ENCODE measurements at regions not wholly inside any gene's neighbourhood (a gene's known extent, or its start where the extent isn't known, plus 50 kb on each side); places are given as distances from the start of the nearest gene placed in this dataset.

DNA sequence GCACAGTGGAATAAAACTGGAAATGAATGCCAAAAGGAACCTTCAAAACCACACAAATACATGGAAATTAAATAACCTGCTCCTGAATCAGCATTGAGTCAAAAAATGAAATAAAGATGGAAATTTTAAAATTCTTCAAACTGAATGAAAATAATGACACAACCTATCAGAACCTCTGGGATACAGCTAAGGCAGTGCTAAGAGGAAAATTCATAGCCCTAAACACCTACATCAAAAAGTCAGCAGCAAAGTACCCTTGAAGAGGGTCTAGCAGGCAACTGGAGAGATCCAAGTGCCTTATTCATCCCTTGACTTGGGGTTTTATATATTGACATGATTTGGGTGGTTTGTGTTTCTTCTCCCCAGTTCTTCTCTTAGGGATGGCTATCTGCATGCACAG lies 294.1 kb downstream of the PMP22 start:
- Histone ChIP-seq H2AFZ (no peak overlapping the region), H3K79me2 (no peaks in the 10 kb centered on the region), H3K9me3 (ENCODE audit: low read depth) (no peaks in the 10 kb centered on the region), H3K9me2 (replicated peaks; ENCODE audit: insufficient read depth) (no peaks in the 10 kb centered on the region), H3K4me2 (no peak overlapping the region), H3K4me3 (no peak overlapping the region), H3K27me3 (no peaks in the 10 kb centered on the region), H4K20me1 (ENCODE audit: insufficient read depth, poor library complexity, severe bottlenecking) (no peaks in the 10 kb centered on the region), H3K4me1 (ENCODE audit: insufficient read depth) (no peaks in the 10 kb centered on the region), H3K27ac (no peak overlapping the region), H3K36me3 (replicated peaks; ENCODE audit: insufficient read depth, low read depth) (no peaks in the 10 kb centered on the region)
- DNase-seq (ENCODE audit: low spot score) = no peak
- TF ChIP-seq EZH2 (IDR thresholded peaks at IDR 0.05; ENCODE audit: borderline replicate concordance) = no peak
- no peak for TF ChIP-seq EZH2phosphoT487 (IDR thresholded peaks at IDR 0.05; ENCODE audit: low read depth, severe bottlenecking, unreplicated experiment)
- TF ChIP-seq, protein P1, sequence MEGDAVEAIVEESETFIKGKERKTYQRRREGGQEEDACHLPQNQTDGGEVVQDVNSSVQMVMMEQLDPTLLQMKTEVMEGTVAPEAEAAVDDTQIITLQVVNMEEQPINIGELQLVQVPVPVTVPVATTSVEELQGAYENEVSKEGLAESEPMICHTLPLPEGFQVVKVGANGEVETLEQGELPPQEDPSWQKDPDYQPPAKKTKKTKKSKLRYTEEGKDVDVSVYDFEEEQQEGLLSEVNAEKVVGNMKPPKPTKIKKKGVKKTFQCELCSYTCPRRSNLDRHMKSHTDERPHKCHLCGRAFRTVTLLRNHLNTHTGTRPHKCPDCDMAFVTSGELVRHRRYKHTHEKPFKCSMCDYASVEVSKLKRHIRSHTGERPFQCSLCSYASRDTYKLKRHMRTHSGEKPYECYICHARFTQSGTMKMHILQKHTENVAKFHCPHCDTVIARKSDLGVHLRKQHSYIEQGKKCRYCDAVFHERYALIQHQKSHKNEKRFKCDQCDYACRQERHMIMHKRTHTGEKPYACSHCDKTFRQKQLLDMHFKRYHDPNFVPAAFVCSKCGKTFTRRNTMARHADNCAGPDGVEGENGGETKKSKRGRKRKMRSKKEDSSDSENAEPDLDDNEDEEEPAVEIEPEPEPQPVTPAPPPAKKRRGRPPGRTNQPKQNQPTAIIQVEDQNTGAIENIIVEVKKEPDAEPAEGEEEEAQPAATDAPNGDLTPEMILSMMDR (IDR thresholded peaks at IDR 0.05; ENCODE audit: poor library complexity) = no peak

DNA sequence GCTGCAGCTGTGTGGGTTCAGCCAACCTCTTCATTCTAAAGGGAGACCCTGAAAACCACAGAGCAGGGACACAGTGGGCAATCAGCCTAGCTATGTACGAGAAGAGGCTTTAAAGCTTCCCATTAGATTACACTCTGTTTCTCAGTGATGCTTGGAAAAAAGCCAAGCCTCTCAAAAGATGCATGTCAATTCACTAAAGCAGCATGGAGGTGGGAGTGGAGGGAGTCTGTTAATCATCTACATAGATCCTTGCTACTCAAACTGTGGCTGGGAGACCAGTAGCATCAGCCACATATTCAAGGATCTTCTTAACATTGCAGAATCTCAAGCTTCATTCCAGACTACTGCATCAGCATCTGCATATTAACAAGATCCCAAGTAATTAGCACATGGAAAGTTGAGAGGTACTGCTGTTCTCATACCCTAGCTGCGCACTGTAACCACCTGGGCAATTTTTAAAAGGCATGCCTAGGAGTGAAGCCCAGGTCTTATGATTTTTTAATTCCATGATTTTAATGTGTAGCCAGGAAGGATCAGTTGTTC lies 305.9 kb downstream of the PMP22 start:
- peak; percentile 11 for DNase-seq (ENCODE audit: low spot score)
- TF ChIP-seq EZH2 (IDR thresholded peaks at IDR 0.05; ENCODE audit: borderline replicate concordance) = no peak
- TF ChIP-seq, protein P1 (IDR thresholded peaks at IDR 0.05; ENCODE audit: poor library complexity) = no peak
- TF ChIP-seq EZH2phosphoT487 (IDR thresholded peaks at IDR 0.05; ENCODE audit: low read depth, severe bottlenecking, unreplicated experiment) = no peak

DNA sequence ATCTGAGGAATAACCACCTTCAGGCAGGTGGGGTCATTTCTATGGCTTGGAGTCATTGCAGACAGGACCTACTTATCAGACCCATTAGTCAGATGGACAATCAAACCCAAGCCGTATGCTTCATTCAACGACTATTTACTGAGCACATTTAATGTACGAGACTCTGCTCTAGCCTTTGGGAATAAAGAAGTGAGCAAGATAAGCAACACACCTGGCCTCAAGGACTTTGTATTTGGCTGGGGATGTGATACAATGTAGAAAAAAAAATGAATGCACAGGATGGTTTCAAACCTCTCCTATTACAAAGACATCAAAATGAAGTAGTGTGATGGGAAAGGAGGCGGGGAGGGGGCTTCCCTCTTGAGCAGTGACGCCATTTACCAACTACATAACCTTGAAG lies 311.7 kb downstream of the PMP22 start:
- DNase-seq (ENCODE audit: low spot score) = no peak
- no peak overlapping the region for H3K27ac ChIP-seq
- H3K4me1 ChIP-seq (ENCODE audit: insufficient read depth) = no peaks in the 10 kb centered on the region
- WGBS (ENCODE audit: low lambda C conversion rate, missing lambda C conversion rate) = 84% methylated on average over 5 of the region's 5 CpGs
- H4K20me1 ChIP-seq (ENCODE audit: insufficient read depth, poor library complexity, severe bottlenecking) = no peaks in the 10 kb centered on the region
- H3K4me2 ChIP-seq = no peak overlapping the region
- no peaks in the 10 kb centered on the region for H3K79me2 ChIP-seq
- no peaks in the 10 kb centered on the region for H3K36me3 ChIP-seq (replicated peaks; ENCODE audit: insufficient read depth, low read depth)
- H2AFZ ChIP-seq = no peak overlapping the region
- no peak for TF ChIP-seq EZH2phosphoT487 (IDR thresholded peaks at IDR 0.05; ENCODE audit: low read depth, severe bottlenecking, unreplicated experiment)
- no peak for TF ChIP-seq EZH2 (IDR thresholded peaks at IDR 0.05; ENCODE audit: borderline replicate concordance)
- TF ChIP-seq, protein P1 (IDR thresholded peaks at IDR 0.05; ENCODE audit: poor library complexity) = no peak
- no peaks in the 10 kb centered on the region for H3K27me3 ChIP-seq
- H3K4me3 ChIP-seq = no peak overlapping the region
- H3K9me2 ChIP-seq (replicated peaks; ENCODE audit: insufficient read depth) = no peaks in the 10 kb centered on the region
- H3K9me3 ChIP-seq (ENCODE audit: low read depth) = no peaks in the 10 kb centered on the region

More for the DNA sequence above, 305.9 kb downstream of the PMP22 start:
- Histone ChIP-seq H3K4me1 (ENCODE audit: insufficient read depth) (no peaks in the 10 kb centered on the region), H3K4me2 (no peak overlapping the region), H3K36me3 (replicated peaks; ENCODE audit: insufficient read depth, low read depth) (no peaks in the 10 kb centered on the region), H3K79me2 (no peaks in the 10 kb centered on the region), H3K9me3 (ENCODE audit: low read depth) (no peaks in the 10 kb centered on the region), H3K9me2 (replicated peaks; ENCODE audit: insufficient read depth) (no peaks in the 10 kb centered on the region), H2AFZ (no peak overlapping the region), H3K4me3 (no peak overlapping the region), H4K20me1 (ENCODE audit: insufficient read depth, poor library complexity, severe bottlenecking) (no peaks in the 10 kb centered on the region), H3K27ac (no peak overlapping the region), H3K27me3 (no peaks in the 10 kb centered on the region)
- WGBS (ENCODE audit: low lambda C conversion rate, missing lambda C conversion rate) = 66% methylated on average over 2 of the region's 2 CpGs

DNA sequence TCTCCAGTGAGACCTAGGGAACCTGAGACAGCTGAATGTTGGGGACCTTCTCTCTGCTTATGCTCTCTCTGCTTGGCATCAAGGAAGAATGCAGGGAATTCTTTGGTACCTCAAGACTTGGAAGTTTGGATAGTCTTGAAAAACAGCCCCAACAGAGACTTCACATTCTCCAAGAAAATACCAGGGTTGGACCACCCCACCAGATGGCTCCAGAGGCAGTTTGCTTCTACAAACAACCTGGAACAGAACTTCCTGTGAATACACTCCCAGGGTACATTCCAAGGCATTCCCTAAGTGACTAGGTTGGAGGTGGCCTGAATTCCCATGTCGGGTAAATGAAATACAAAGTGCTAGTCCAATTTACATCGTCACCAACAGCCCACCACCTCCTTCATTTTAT lies 314.4 kb downstream of the PMP22 start:
- Histone ChIP-seq H3K4me3 (no peak overlapping the region), H2AFZ (no peak overlapping the region), H4K20me1 (ENCODE audit: insufficient read depth, poor library complexity, severe bottlenecking) (no peaks in the 10 kb centered on the region), H3K79me2 (no peaks in the 10 kb centered on the region), H3K4me2 (no peak overlapping the region), H3K27ac (no peak overlapping the region), H3K9me3 (ENCODE audit: low read depth) (no peaks in the 10 kb centered on the region), H3K36me3 (replicated peaks; ENCODE audit: insufficient read depth, low read depth) (no peaks in the 10 kb centered on the region), H3K27me3 (no peaks in the 10 kb centered on the region), H3K9me2 (replicated peaks; ENCODE audit: insufficient read depth) (no peaks in the 10 kb centered on the region), H3K4me1 (ENCODE audit: insufficient read depth) (no peaks in the 10 kb centered on the region)
- DNase-seq (ENCODE audit: low spot score) = no peak
- 95% methylated on average over 2 of the region's 2 CpGs for WGBS (ENCODE audit: low lambda C conversion rate, missing lambda C conversion rate)
- TF ChIP-seq EZH2 (IDR thresholded peaks at IDR 0.05; ENCODE audit: borderline replicate concordance) (no peak), EZH2phosphoT487 (IDR thresholded peaks at IDR 0.05; ENCODE audit: low read depth, severe bottlenecking, unreplicated experiment) (no peak)
- TF ChIP-seq, protein P1 (IDR thresholded peaks at IDR 0.05; ENCODE audit: poor library complexity) = no peak

Measured in hepatocyte (in vitro differentiated cells).